GM06990 (cell line): ENCODE measurements at regions not wholly inside any gene's neighbourhood (a gene's known extent, or its start where the extent isn't known, plus 50 kb on each side); places are given as distances from the start of the nearest gene placed in this dataset.

ENCODE experiments used
- DNase-seq: peaks from one replicate; pipeline ENCODE4 v3.0.0-alpha.2; 2011; ENCODE audit not compliant: insufficient read length; ENCODE audit errors: extremely low read depth
- H3K27me3 ChIP-seq: replicated peaks from 2 replicates; pipeline ENCODE4 v1.6.0; 2011; ENCODE audit warnings: low read length; ENCODE audit not compliant: control insufficient read depth, insufficient read depth
- H3K36me3 ChIP-seq: 2 replicates; pipeline ENCODE4 v1.5.1; 2011; ENCODE audit warnings: low read length; ENCODE audit not compliant: control insufficient read depth, insufficient read depth
- H3K4me3 ChIP-seq: replicated peaks from 2 replicates; pipeline ENCODE4 v1.5.1; 2011; ENCODE audit warnings: low read depth, mild to moderate bottlenecking, control low read depth, low read length
- TF ChIP-seq, protein P1 (sequence below): IDR thresholded peaks from 2 replicates; pipeline ENCODE4 v1.5.1; 2011; ENCODE audit warnings: low read length, control low read depth, mild to moderate bottlenecking, inconsistent platforms; ENCODE audit not compliant: insufficient read depth, poor library complexity, severe bottlenecking

DNA sequence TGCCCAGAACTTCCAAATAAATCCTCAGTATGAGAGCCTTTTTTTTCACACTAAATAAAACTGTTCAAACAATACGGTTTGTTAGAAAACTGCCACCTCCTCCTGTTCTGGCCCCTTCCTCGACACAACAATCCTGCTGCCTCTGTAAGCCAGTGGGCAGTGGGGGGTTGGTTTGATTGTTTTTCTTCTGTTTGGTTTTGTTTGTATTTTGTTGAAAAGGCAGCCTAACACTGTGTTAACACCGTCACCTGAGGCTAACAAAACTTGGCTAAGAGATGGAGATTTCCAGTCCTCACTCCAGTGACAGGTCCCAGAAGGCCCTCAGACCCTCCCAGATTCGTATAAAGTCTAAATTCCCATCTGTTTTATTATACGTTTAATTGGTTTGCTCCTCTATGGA lies 402.1 kb downstream of the ZNF521 start:
- H3K36me3 ChIP-seq = no peaks in the 10 kb centered on the region
- H3K27me3 ChIP-seq = no peaks in the 10 kb centered on the region
- DNase-seq = no peak
- TF ChIP-seq, protein P1, sequence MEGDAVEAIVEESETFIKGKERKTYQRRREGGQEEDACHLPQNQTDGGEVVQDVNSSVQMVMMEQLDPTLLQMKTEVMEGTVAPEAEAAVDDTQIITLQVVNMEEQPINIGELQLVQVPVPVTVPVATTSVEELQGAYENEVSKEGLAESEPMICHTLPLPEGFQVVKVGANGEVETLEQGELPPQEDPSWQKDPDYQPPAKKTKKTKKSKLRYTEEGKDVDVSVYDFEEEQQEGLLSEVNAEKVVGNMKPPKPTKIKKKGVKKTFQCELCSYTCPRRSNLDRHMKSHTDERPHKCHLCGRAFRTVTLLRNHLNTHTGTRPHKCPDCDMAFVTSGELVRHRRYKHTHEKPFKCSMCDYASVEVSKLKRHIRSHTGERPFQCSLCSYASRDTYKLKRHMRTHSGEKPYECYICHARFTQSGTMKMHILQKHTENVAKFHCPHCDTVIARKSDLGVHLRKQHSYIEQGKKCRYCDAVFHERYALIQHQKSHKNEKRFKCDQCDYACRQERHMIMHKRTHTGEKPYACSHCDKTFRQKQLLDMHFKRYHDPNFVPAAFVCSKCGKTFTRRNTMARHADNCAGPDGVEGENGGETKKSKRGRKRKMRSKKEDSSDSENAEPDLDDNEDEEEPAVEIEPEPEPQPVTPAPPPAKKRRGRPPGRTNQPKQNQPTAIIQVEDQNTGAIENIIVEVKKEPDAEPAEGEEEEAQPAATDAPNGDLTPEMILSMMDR = no peak
- H3K4me3 ChIP-seq = no peak overlapping the region

DNA sequence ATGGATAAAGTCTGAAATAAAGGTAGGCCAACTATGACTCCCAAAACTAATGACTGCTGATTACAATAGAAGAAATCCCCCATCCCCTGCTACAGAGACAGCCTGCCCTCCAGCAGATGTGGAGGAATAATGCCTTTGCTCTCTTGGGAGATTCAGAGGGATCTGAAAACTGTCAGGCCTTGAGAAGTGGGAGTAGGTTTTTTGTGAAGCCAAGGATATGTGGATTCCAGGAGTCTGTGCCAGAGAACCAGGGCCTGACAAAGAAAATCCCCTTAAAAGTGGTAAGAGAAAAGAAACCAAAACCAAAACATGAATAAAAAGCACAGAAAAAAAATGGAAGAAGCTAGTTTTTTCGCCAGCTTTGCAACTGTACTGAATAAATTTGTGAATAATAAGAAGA lies 397.6 kb downstream of the ZNF521 start:
- TF ChIP-seq, protein P1 = no peak
- H3K27me3 ChIP-seq = no peaks in the 10 kb centered on the region
- no peaks in the 10 kb centered on the region for H3K36me3 ChIP-seq
- DNase-seq = no peak
- H3K4me3 ChIP-seq = no peak overlapping the region

DNA sequence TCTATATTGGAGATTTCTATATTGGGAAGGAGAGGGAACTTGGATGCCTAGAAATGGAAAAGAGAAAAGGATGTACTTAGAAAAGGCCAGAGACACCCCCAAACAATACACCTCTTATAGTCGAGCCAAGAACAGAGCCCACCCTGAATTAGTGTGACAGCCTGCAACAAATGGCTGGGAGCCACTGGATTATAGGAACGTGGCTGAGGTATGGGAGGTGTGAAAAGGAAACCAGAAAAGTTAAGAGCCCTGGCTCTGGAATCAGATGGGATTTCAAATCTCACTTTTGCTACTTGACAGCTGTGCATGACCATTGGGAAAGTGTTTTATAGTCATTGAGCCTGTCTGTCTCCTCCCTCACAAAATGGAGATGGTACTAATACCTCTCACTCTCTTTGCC lies 394.0 kb downstream of the ZNF521 start:
- no peak overlapping the region for H3K4me3 ChIP-seq
- H3K27me3 ChIP-seq = no peaks in the 10 kb centered on the region; the same call in 1 of the 2 replicates
- no peak for DNase-seq
- TF ChIP-seq, protein P1 = no peak
- no peaks in the 10 kb centered on the region for H3K36me3 ChIP-seq

DNA sequence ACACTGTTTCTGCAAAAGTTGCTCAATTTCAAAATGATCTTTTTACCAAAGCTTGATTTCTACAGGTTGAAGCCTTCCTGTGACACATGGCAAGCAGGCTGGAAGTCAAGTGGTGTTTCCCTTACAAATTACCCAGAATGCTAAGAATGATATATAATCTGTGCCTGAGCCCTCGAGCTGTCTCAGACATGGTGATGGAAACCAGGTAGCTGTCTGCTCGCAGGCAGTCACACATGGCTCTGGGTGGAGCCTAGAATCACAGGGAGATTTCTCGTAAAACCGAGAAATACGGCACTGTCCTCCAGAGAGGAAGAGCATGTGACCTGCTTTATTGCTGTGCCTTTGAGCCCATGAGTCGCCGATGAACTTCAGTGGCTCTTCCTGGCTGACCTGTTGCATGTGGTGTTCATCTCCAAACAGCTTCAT lies 392.9 kb downstream of the ZNF521 start:
- TF ChIP-seq, protein P1 = no peak
- H3K27me3 ChIP-seq = no peaks in the 10 kb centered on the region; the same call in 1 of the 2 replicates
- H3K4me3 ChIP-seq = no peak overlapping the region
- H3K36me3 ChIP-seq = no peaks in the 10 kb centered on the region
- no peak for DNase-seq

DNA sequence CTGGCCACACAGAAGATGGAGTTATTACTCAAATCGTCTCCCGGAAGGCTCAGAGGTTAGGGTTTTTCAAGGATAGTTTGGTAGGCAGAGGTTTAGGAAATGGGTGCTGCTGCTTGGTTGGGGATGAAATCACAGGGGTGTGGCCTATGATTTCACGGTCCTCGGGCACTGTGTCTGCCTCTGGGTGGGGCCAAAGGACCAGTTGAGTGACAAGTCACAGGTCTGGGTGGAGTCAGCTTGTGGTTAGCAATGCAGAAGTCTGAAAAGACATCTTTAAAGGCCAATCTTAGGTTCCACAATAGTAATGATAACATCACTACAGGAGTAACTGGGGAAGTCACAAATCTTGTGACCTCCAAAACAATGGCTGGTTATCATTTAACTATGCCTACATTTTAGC lies 387.8 kb downstream of the ZNF521 start:
- peak; percentile 5 for DNase-seq
- no peaks in the 10 kb centered on the region for H3K36me3 ChIP-seq
- TF ChIP-seq, protein P1 = no peak
- H3K27me3 ChIP-seq = no peaks in the 10 kb centered on the region; the same call in 1 of the 2 replicates
- no peak overlapping the region for H3K4me3 ChIP-seq

DNA sequence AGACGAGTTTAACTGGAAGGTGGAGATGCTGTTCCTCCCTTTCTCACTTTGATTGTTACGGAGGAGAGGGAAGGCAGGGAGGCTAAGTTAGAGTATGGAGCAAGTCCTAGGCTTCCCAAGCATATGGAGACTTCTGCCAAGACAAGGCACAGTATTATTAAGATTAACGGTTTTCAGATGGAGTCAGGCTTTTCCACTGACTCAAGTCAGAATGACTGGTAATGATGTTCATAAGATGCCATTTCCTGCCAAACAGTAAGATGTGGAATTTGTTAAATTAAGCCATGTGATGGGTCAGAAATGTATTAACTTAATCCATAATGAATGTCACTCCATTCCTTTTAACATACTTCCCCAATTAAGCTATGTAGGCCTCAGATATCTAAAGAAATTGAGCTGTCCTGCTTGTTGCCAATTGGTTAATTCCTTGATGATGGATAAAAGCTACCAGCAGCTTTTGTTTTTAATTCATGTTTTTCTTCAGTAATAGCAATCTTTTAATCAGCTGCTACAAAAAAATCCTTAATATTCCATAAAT lies 383.7 kb downstream of the ZNF521 start:
- TF ChIP-seq, protein P1 = no peak

More for the DNA sequence above, 383.7 kb downstream of the ZNF521 start:
- no peak for DNase-seq
- Histone ChIP-seq H3K4me3 (no peak overlapping the region), H3K36me3 (no peaks in the 10 kb centered on the region), H3K27me3 (no peaks in the 10 kb centered on the region)
